NK-92 (cell line): ENCODE measurements at regions not wholly inside any gene's neighbourhood (a gene's known extent, or its start where the extent isn't known, plus 50 kb on each side); places are given as distances from the start of the nearest gene placed in this dataset.

Source experiments
- DNase-seq: peaks from one replicate; lab custom pipeline; 2025; ENCODE audit not compliant: unreplicated experiment; lab: John Stamatoyannopoulos, UW

DNA sequence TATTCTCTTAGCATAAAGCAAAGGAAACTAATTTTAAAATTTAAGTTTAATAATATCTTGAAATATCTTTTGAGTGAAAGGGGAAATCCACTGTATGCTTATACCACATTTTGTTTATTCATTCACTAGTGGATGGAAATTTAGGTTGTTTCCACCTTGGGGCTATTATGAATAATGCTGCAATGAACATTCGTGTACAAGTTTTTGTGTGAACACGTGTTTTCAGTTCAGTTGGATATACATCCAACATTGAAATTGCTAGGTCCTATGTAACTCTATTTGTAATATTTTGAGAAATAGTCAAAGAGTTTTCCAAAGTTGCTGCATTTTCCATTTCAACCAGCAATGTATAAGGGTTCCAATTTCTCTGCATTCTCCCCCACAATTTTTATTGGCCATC, 83.7 kb upstream of the ETV6 start:
- no peak for DNase-seq

DNA sequence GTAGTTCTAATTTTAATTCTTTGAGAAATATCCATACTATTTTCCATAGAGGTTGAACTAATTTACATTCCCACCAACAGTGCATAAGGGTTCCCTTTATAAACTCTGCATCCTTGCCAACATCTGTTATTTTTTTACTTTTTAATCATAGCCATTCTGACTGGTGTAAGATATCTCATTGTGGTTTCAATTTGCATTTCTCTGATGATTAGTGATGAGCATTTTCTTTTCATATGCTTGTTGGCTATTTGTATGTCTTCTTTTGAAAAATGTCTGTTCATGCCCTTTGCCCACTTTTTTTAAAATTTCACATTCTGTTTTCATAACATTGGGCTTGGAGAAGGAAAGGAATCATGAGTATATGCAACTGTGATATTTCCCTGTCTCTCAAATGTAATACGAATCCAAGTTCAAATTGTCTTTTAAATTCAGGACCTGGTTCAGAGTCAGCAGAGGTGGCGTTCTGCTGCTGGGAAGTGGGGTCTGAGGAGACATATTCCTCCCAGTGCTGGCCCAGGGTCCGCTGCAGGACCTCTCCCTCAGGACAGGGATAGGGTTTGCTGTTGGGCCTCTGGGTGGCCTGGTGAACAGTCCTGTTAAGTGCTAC, 81.2 kb upstream of the ETV6 start:
- no peak for DNase-seq

DNA sequence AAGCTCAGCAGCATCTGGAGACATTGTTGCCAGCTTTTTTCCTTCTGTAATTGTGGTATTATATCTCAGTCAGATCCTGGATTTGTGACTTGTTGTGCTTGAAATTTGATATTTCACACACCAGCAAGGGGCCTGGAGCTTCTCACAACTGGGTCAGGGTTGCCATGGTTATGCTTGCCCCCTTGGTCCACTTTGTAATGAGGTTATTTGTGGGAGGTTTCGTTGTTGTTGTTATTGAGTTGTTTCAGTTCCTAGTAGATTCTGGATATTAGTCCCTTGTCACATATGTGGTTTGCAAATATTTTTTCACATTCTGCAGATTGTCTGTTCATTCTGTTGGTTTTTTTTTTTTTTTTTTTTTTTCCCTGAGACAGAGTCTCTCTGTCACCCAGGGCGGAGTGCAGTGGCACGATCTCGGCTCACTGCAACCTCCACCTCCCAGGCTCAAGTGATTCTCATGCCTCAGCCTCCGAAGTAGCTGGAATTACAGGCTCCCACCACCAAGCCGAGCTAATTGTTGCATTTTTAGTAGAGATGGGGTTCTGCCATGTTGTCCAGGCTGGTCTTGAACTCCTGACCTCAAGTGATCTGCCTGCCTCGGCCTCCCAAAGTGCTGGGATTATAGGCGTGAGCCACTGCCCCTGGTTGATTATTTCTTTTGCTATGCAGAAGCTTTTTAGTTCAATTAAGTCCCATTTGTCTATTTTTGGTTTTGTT, 80.6 kb upstream of the ETV6 start:
- no peak for DNase-seq

DNA sequence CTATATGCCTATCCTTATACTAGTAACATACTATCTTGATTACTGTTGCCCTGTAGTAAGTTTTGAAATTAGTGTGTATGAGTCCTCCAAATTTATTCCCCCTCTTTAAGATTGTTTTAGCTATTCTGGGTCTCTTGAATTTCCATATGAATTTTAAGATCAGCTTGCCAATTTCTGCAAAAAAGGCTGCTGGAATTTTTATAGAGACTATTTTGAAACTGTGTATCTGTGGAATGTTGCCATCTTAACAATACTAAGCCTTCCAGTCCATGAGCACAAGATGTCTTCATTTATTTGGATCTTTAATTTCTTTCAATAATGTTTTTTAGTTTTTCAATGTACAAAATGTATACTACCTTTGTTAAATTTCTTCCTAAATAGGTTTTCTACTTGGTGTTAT, 79.8 kb upstream of the ETV6 start:
- DNase-seq: no peak

DNA sequence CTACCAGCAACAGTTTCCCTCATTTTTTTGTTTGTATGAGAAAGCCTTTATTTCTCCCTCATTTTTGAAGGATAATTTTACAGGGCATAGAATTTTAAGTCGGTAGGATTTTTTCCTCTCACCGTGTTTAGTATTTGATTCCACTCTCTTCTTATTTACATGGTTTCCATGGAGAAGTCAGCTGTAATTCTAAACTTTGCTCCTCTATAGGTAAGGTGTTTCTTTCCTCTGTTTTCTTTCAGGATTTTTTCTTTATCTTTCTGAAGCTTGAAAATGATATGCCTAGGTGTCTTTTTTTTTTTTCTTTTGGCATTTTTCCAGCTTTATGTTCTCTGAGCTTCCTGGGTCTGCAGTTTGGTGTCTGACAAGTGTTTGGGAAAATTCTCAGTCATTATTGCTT, 75.6 kb upstream of the ETV6 start:
- no peak for DNase-seq

DNA sequence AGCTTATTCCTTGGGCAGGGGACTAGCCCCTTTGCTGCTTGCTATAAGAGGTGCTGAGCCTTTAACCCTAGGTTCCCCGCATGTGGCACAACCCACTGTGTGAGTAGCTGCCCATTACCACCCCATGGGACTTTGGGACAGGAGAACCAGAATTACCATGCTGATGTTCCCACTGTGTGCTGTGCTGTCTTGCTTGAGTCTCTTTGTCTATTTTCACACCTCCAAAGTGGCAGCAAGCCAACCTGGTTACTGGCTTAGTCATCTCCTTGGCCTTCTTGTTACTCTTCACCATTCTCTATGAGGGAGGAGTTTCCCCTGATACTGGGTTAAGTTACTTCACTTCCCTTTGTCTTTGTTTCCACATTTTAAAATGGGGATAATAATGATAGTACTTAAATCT, 73.4 kb upstream of the ETV6 start:
- no peak for DNase-seq

DNA sequence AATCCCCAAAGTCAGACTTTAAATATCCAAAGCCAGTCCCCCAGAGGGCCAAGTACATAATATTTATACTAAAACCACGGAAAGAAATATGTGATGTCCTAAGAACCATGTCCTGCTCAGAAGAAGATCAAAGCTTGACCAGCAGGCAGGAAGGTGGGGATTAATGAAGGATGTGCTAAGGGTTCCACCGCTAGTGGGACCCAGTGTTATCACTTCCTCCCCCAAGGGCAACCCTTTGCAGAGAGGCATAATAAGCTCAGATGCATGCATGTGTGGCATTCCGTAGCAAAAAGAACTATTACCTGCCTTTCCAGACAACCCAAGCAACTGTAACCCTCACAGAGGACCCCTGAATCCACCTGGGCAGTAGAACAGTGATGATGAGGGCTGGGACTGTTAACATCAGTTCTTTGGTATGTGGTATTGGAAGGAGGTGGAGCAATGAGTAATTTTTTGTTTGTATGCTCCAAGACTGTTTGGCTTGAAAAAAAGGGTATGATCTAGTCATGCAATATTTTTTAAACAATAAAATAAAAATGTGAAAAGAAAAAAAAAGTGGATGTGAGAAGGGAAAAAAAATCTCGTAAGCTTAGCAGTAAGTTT, 71.7 kb upstream of the ETV6 start:
- DNase-seq: no peak

DNA sequence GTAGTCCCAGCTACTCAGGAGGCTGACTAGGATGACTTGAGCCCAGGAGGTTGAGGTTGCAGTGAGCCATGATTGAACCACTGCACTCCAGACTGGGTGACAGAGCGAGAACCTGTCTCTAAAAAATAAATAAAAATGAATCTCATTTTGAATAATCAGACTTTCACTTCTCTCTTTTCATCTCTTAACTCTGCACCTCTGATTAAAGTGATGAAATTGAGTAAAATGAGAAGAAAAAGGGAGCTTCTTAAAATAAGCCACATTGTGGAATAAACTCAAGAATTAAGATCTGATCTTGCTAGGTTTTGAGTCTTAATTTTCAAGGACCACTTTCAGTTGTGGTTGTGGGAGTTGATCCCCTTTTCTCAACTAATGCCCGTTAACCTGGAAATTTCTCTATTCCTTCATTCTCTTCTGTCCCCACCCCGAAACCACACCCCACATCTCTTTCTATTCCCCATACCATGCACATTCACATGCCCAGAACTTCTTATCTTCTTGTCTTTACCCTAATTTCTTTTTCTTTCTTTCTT, 70.9 kb upstream of the ETV6 start:
- no peak for DNase-seq

DNA sequence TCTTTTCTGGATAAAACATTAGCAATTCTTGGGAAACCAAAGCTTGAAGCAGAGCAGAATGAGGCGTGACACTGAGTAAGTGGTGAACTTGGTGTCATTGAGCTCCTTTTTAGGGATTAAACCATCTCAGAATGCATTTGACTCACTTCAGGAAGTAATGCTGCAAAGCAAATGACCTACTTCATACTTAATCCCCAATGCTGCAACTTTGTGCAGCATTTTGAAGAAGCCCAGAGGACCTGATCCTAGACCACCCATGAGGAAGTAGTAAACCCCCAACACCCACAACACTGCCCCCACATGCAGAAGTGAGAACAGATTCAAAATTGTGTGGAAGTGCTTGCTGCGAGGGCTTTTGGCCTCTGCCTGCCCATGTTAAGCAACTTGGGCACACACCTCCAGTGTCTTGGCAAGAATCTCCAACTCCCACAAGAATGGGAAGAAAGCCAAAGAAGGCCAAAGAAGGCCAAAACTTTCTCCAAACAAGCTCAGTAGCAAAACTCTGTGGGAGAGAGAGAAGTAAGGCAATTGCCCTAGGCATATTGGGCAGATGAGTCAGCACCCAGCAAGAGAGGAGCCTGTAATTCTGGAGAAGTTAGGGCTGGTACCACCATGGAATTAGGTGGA, 69.2 kb upstream of the ETV6 start:
- DNase-seq: no peak

DNA sequence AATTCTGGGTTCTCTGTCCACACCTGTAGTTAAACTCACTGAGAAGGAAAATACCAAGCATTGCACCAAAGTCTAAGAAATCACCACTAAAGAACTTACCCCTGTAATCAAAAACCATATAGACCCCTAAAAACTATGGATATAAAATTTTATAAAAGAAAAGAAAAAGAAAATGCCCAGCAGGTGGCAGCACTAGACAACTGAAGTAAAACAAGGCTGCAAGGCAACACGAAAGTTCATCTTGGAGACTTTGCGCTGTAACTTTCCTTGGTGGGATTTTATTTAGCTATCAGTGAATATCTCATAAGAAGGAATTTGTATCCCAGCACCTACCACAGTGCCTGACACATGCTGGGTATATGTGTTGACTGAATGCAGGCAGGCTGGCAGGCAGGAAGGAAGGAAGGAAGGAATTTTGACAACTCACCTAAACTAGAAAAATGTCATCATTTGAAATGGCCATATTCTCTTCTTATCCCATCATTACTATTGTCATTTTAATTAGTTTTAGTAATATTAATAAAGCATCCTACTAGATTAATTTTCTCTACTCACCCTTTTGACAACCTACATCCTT, 68.2 kb upstream of the ETV6 start:
- no peak for DNase-seq

DNA sequence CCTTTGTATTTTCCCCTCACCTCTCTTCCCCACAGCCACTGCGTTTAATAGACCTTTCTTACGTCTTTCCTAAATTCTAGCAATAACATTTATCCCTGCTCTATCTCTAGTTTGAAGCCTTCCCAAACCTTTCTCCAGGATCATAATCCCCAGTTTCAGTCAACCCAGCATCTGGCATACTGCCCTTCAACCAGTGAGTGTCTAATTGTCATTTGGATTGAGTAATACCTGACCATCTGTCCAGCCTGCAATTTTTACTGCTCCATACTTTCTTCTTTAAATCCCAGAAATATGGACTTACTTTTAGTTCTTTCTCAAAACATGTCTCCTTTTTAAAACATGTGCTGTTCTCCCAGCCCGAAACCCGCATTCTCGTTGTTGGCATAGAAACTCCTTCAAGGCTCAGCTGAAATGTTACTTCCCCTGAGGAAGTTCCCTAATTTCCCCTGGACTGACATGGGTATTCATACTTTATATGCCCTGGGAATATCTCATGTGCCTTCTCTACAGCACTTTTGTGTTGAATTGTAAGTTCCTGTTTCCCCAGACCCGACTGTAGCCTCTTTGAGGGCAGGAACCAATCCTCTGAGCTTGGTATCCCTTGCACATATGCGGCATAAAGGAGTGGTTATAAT, 65.1 kb upstream of the ETV6 start:
- no peak for DNase-seq

DNA sequence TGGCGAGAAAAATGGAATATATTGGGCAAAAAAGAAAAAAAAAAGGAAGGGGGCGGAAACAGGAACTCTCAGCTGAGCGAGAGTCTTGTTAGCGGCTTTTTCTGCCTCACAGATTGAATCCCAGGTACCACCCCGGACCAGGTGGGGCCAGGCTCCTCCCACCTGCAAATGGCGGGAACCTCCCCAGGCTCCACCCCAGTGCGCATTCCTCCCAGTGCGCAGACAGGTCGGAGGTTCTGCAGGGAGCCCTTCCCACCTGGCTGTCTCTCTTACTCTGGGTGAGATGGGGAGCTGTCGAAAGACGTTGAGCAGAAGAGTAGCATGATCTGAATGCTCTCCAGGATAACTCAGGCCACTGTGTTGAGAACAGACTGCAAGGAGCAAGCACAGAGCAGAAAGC, 57.0 kb upstream of the ETV6 start:
- DNase-seq: no peak

DNA sequence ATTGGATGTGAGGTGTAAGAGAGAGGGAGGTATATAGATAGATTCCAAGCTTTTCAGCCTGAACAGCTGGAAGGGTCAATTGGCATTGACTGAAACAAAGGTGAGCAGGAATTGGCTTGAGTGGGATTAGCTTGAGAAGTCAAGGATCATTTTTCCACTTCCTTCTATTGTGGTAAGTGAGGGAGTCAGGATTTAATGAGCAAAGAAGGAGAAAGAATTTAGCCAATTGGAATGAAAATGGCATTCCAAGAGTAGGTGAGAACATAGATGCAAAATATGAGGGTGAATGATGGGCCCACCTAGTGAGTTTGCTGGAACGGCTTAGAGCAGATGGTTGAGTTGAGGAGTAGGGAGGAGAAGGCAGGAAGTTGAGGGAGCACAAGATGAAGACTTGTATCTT, 56.5 kb upstream of the ETV6 start:
- DNase-seq: no peak

DNA sequence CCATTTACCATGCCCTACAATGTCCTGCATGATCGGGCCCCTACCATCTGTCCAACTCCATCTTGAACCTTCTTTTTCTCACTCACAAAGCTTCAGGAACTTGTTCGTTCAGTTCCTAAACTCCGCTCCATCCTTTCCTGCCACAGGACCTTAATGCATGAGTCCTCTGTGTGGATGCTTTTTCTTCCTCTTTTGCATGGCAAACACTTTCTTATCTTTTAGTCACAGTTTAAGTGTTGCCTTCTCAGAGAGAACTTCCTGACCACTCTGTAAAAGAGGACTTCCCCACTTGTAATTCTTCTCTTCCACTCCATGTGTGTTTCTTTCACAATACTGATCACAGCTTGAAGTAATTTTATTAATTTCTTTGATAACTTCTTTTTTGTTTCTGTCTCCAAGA, 54.4 kb upstream of the ETV6 start:
- no peak for DNase-seq

DNA sequence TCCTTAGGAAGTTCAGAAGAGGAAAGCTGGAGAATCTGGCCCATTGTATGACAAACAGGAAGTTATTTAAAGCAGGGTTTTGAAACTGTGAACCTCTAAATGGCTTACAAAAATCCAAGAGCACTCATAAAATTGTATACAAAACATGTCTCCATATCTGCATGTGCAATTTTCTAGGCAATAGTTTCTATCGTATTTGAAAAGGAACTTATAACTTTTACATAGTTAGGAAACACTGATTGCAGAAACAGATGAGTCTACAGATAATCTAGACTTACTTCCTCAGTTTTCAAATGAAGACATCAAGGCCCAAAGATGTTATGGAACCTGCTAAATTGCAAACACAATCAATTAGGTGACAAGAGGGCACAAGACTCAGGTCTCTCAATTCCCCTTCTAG, 53.3 kb upstream of the ETV6 start:
- DNase-seq: no peak

DNA sequence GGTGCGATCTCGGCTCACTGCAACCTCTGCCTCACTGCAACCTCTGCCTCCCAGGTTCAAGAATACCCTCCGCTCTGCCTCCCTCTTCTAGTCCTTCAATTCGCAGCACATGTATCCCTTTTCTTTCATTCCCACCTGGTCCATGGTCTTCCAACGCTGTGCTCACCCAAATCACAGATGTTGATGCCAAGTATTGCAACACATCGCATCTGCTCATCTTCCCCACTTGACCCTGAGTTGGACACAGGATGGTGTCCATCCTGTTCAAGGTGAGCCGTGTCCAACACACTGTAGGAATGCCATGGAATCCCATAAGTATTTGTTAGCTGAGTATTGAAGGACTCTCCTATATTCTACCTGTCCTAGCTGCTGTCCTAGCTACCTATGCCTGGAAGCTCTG, 50.6 kb upstream of the ETV6 start:
- DNase-seq: no peak
